ENCODE measurements at regions not wholly inside any gene's neighbourhood (a gene's known extent, or its start where the extent isn't known, plus 50 kb on each side); places are given as distances from the start of the nearest gene placed in this dataset.

- Histone ChIP-seq H3K23me2 (ENCODE audit: insufficient read length, low read depth, low read length, poor library complexity, severe bottlenecking) (no peaks in the 10 kb centered on the region), H2BK15ac (ENCODE audit: low read depth, low read length) (no peak overlapping the region), H3K56ac (ENCODE audit: insufficient read length, low read depth, low read length) (no peak overlapping the region), H2BK12ac (ENCODE audit: insufficient read length, low read depth, low read length) (no peak overlapping the region), H2AK5ac (ENCODE audit: insufficient read length, low read length) (no peak overlapping the region), H3K23ac (ENCODE audit: insufficient read length, low read depth, low read length) (no peak overlapping the region), H3K27me3 (ENCODE audit: insufficient read depth, low read length) (no peaks in the 10 kb centered on the region; the same call in 1 of the 2 replicates), H3K14ac (ENCODE audit: insufficient read depth, low read length) (no peak overlapping the region), H2BK20ac (ENCODE audit: low read depth, low read length, poor library complexity, severe bottlenecking) (no peak overlapping the region), H3K9ac (ENCODE audit: extremely low read depth, insufficient read length, low read length) (no peak overlapping the region), H3K4me2 (ENCODE audit: insufficient read depth, insufficient read length, low read length) (no peak overlapping the region), H2AFZ (ENCODE audit: low read length) (no peak overlapping the region), H4K91ac (ENCODE audit: insufficient read length, low read depth, low read length) (no peak overlapping the region), H4K5ac (ENCODE audit: insufficient read length, low read depth, low read length) (no peak overlapping the region), H3K9me3 (ENCODE audit: control insufficient read depth, low read depth, low read length) (no peaks in the 10 kb centered on the region), H3T11ph (ENCODE audit: low read length) (no peak overlapping the region), H2BK5ac (ENCODE audit: insufficient read length, low read length) (no peak overlapping the region), H4K20me1 (ENCODE audit: control insufficient read depth, insufficient read depth, insufficient read length) (no peaks in the 10 kb centered on the region), H3K4ac (ENCODE audit: low read depth, low read length) (no peak overlapping the region), H3K27ac (ENCODE audit: insufficient read length, low read depth, low read length) (no peak overlapping the region), H3K4me1 (ENCODE audit: insufficient read depth, low read length) (no peaks in the 10 kb centered on the region), H4K8ac (replicated peaks; ENCODE audit: insufficient read length, low read depth, low read length) (no peak overlapping the region), H3K79me2 (ENCODE audit: insufficient read depth, low read length) (no peaks in the 10 kb centered on the region), H2BK120ac (ENCODE audit: low read depth, low read length, poor library complexity, severe bottlenecking) (no peak overlapping the region), H3K79me1 (ENCODE audit: insufficient read depth, low read depth, low read length, poor library complexity, severe bottlenecking) (no peaks in the 10 kb centered on the region), H3K18ac (ENCODE audit: insufficient read length, low read depth, low read length) (no peak overlapping the region)
- Mint-ChIP-seq H3K4me3 (no peak overlapping the region), H3K27me3 (ENCODE audit: low read depth) (no peaks in the 10 kb centered on the region), H3K9me3 (no peaks in the 10 kb centered on the region), H3K36me3 (ENCODE audit: insufficient read depth in 1 of 3, low read depth in 3 of 3) (peaks cover 0 to 2% (median 0%) of the 10 kb centered on the region in 3 experiments; a peak in 1 of 7 replicates), H3K27ac (no peak overlapping the region), H3K4me1 (peaks cover 0 to 9% of the 10 kb centered on the region in 2 experiments; a peak in 2 of 4 replicates)
- no peak for TF ChIP-seq CTCF (conservative IDR thresholded peaks at IDR 0.05)
- no peak for DNase-seq
Measured at GRCh38 chr9:81030027-81030426, 659.3 kb downstream of the TLE1 start.

All from H9 (cell line).